ENCODE measurements at regions not wholly inside any gene's neighbourhood (a gene's known extent, or its start where the extent isn't known, plus 50 kb on each side); places are given as distances from the start of the nearest gene placed in this dataset.
"Not testable (repeated sequence)": the region's sequence is repeated elsewhere in the genome, so short reads cannot be mapped to it uniquely, and the experiment has no call there.

- not testable (repeated sequence) for H3K36me3 ChIP-seq (ENCODE audit: control insufficient read depth, insufficient read depth, low read length); H3K9me3 ChIP-seq (ENCODE audit: control insufficient read depth, insufficient read depth, low read length); H3K4me3 ChIP-seq (ENCODE audit: low read depth, low read length); H3K27me3 ChIP-seq (ENCODE audit: control insufficient read depth, insufficient read depth, low read length); H3K4me1 ChIP-seq (ENCODE audit: control insufficient read depth, insufficient read depth, low read length); H3K9ac ChIP-seq (ENCODE audit: low read depth, low read length)
These were observed 464.6 kb upstream of the ZNG1F start for GRCh38 chr9:41653560-41654340.

- not testable (repeated sequence) for H3K27me3 ChIP-seq (ENCODE audit: control insufficient read depth, insufficient read depth, low read length); H3K4me1 ChIP-seq (ENCODE audit: control insufficient read depth, insufficient read depth, low read length); H3K9ac ChIP-seq (ENCODE audit: low read depth, low read length); H3K36me3 ChIP-seq (ENCODE audit: control insufficient read depth, insufficient read depth, low read length); H3K9me3 ChIP-seq (ENCODE audit: control insufficient read depth, insufficient read depth, low read length); H3K4me3 ChIP-seq (ENCODE audit: low read depth, low read length)
These were observed 463.7 kb upstream of the ZNG1F start for GRCh38 chr9:41652800-41653199.

GRCh38 chr9:41652100-41652713, 463.1 kb upstream of the ZNG1F start:
- not testable (repeated sequence) for H3K36me3 ChIP-seq (ENCODE audit: control insufficient read depth, insufficient read depth, low read length); H3K4me3 ChIP-seq (ENCODE audit: low read depth, low read length); H3K27me3 ChIP-seq (ENCODE audit: control insufficient read depth, insufficient read depth, low read length); H3K9me3 ChIP-seq (ENCODE audit: control insufficient read depth, insufficient read depth, low read length); H3K4me1 ChIP-seq (ENCODE audit: control insufficient read depth, insufficient read depth, low read length); H3K9ac ChIP-seq (ENCODE audit: low read depth, low read length)

- not testable (repeated sequence) for H3K9me3 ChIP-seq (ENCODE audit: control insufficient read depth, insufficient read depth, low read length); H3K4me3 ChIP-seq (ENCODE audit: low read depth, low read length); H3K9ac ChIP-seq (ENCODE audit: low read depth, low read length); H3K27me3 ChIP-seq (ENCODE audit: control insufficient read depth, insufficient read depth, low read length); H3K36me3 ChIP-seq (ENCODE audit: control insufficient read depth, insufficient read depth, low read length); H3K4me1 ChIP-seq (ENCODE audit: control insufficient read depth, insufficient read depth, low read length)
These were observed 461.0 kb upstream of the ZNG1F start for GRCh38 chr9:41650086-41650485.

- not testable (repeated sequence) for H3K9ac ChIP-seq (ENCODE audit: low read depth, low read length); H3K4me3 ChIP-seq (ENCODE audit: low read depth, low read length); H3K27me3 ChIP-seq (ENCODE audit: control insufficient read depth, insufficient read depth, low read length); H3K9me3 ChIP-seq (ENCODE audit: control insufficient read depth, insufficient read depth, low read length); H3K4me1 ChIP-seq (ENCODE audit: control insufficient read depth, insufficient read depth, low read length); H3K36me3 ChIP-seq (ENCODE audit: control insufficient read depth, insufficient read depth, low read length)
These were observed 459.4 kb upstream of the ZNG1F start for GRCh38 chr9:41648564-41648963.

GRCh38 chr9:41646246-41646645, 457.1 kb upstream of the ZNG1F start:
- not testable (repeated sequence) for H3K9ac ChIP-seq (ENCODE audit: low read depth, low read length); H3K27me3 ChIP-seq (ENCODE audit: control insufficient read depth, insufficient read depth, low read length); H3K36me3 ChIP-seq (ENCODE audit: control insufficient read depth, insufficient read depth, low read length); H3K9me3 ChIP-seq (ENCODE audit: control insufficient read depth, insufficient read depth, low read length); H3K4me1 ChIP-seq (ENCODE audit: control insufficient read depth, insufficient read depth, low read length); H3K4me3 ChIP-seq (ENCODE audit: low read depth, low read length)

- H3K4me1 ChIP-seq (ENCODE audit: control insufficient read depth, insufficient read depth, low read length); H3K27me3 ChIP-seq (ENCODE audit: control insufficient read depth, insufficient read depth, low read length); H3K9me3 ChIP-seq (ENCODE audit: control insufficient read depth, insufficient read depth, low read length); H3K36me3 ChIP-seq (ENCODE audit: control insufficient read depth, insufficient read depth, low read length); H3K9ac ChIP-seq (ENCODE audit: low read depth, low read length): not testable (repeated sequence)
- H3K4me3 ChIP-seq (ENCODE audit: low read depth, low read length), result peak overlapping the region; percentile 13
These were observed 454.6 kb upstream of the ZNG1F start for GRCh38 chr9:41643571-41644279.

- H3K36me3 ChIP-seq (ENCODE audit: control insufficient read depth, insufficient read depth, low read length); H3K4me3 ChIP-seq (ENCODE audit: low read depth, low read length); H3K9ac ChIP-seq (ENCODE audit: low read depth, low read length); H3K4me1 ChIP-seq (ENCODE audit: control insufficient read depth, insufficient read depth, low read length); H3K27me3 ChIP-seq (ENCODE audit: control insufficient read depth, insufficient read depth, low read length); H3K9me3 ChIP-seq (ENCODE audit: control insufficient read depth, insufficient read depth, low read length): not testable (repeated sequence)
These were observed 444.6 kb upstream of the ZNG1F start for GRCh38 chr9:41633726-41634125.

GRCh38 chr9:41623666-41624065, 434.5 kb upstream of the ZNG1F start:
- not testable (repeated sequence) for H3K9me3 ChIP-seq (ENCODE audit: control insufficient read depth, insufficient read depth, low read length); H3K9ac ChIP-seq (ENCODE audit: low read depth, low read length); H3K4me3 ChIP-seq (ENCODE audit: low read depth, low read length); H3K27me3 ChIP-seq (ENCODE audit: control insufficient read depth, insufficient read depth, low read length); H3K36me3 ChIP-seq (ENCODE audit: control insufficient read depth, insufficient read depth, low read length); H3K4me1 ChIP-seq (ENCODE audit: control insufficient read depth, insufficient read depth, low read length)

- H3K9me3 ChIP-seq (ENCODE audit: control insufficient read depth, insufficient read depth, low read length); H3K36me3 ChIP-seq (ENCODE audit: control insufficient read depth, insufficient read depth, low read length); H3K4me3 ChIP-seq (ENCODE audit: low read depth, low read length); H3K9ac ChIP-seq (ENCODE audit: low read depth, low read length); H3K27me3 ChIP-seq (ENCODE audit: control insufficient read depth, insufficient read depth, low read length); H3K4me1 ChIP-seq (ENCODE audit: control insufficient read depth, insufficient read depth, low read length): not testable (repeated sequence)
These were observed 430.1 kb upstream of the ZNG1F start for GRCh38 chr9:41619254-41619653.

- not testable (repeated sequence) for H3K4me3 ChIP-seq (ENCODE audit: low read depth, low read length); H3K36me3 ChIP-seq (ENCODE audit: control insufficient read depth, insufficient read depth, low read length); H3K9me3 ChIP-seq (ENCODE audit: control insufficient read depth, insufficient read depth, low read length); H3K4me1 ChIP-seq (ENCODE audit: control insufficient read depth, insufficient read depth, low read length); H3K9ac ChIP-seq (ENCODE audit: low read depth, low read length); H3K27me3 ChIP-seq (ENCODE audit: control insufficient read depth, insufficient read depth, low read length)
These were observed 417.9 kb upstream of the ZNG1F start for GRCh38 chr9:41606961-41607547.

- not testable (repeated sequence) for H3K27me3 ChIP-seq (ENCODE audit: control insufficient read depth, insufficient read depth, low read length); H3K9me3 ChIP-seq (ENCODE audit: control insufficient read depth, insufficient read depth, low read length); H3K36me3 ChIP-seq (ENCODE audit: control insufficient read depth, insufficient read depth, low read length); H3K4me1 ChIP-seq (ENCODE audit: control insufficient read depth, insufficient read depth, low read length); H3K9ac ChIP-seq (ENCODE audit: low read depth, low read length); H3K4me3 ChIP-seq (ENCODE audit: low read depth, low read length)
These were observed 376.5 kb upstream of the ZNG1F start for GRCh38 chr9:41565572-41565971.

Data from iPS-15b (cell line).